PC-9 (cell line): ENCODE measurements at regions not wholly inside any gene's neighbourhood (a gene's known extent, or its start where the extent isn't known, plus 50 kb on each side); places are given as distances from the start of the nearest gene placed in this dataset.

Experiments used
- CTCF ChIP-seq: fragments of 200-600 bp; sonication (generic); conservative IDR thresholded peaks from 2 replicates; pipeline ENCODE4 v1.6.1; 2017; ENCODE audit warnings: mixed run types, antibody characterized with exemption, mild to moderate bottlenecking, moderate library complexity
- EZH2 ChIP-seq: fragments of 200-600 bp; sonication (generic); IDR thresholded peaks from 2 replicates; pipeline ENCODE4 v1.8.0; 2017; ENCODE audit warnings: antibody characterized with exemption, low read depth

DNA sequence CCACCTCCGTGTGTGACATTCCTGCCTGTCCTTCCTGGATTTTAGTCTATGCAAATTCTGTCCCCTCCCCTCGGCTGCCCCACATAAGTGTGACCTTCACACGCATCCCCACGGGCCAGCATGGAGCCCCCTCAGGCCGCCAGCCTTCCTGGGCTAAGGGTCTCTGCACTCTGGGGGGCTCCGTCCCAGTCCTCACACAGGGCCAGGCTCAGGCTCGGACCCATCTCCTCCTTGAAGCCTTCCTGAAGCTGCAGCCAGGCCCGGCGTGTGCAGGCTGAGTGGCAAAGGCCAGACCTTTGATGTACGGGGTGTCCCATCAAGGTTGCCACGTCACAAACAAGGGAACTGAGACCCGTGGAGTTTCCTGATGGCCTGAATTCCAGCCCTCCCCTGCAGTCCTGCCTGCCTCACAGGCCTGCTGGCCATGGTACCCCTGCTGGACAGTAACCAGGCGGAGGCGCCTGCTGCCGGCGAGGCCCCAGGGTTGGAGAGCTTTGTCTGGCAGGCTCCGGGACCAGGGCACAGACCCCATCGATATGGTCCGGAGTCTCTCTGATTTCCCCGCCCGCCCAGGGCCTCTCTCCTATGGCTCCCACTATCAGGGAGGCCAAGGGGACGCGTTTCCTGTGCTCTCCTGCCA is 791.7 kb downstream of the BRD1 start:
- TF ChIP-seq CTCF, result no peak
- TF ChIP-seq EZH2, result no peak
